ENCODE measurements at regions not wholly inside any gene's neighbourhood (a gene's known extent, or its start where the extent isn't known, plus 50 kb on each side); places are given as distances from the start of the nearest gene placed in this dataset.

- no peak for DNase-seq (ENCODE audit: low read depth in 1 of 2, low spot score in 1 of 2)
- H3K27ac ChIP-seq (replicated peaks): no peak overlapping the region
- TF ChIP-seq, protein P1, sequence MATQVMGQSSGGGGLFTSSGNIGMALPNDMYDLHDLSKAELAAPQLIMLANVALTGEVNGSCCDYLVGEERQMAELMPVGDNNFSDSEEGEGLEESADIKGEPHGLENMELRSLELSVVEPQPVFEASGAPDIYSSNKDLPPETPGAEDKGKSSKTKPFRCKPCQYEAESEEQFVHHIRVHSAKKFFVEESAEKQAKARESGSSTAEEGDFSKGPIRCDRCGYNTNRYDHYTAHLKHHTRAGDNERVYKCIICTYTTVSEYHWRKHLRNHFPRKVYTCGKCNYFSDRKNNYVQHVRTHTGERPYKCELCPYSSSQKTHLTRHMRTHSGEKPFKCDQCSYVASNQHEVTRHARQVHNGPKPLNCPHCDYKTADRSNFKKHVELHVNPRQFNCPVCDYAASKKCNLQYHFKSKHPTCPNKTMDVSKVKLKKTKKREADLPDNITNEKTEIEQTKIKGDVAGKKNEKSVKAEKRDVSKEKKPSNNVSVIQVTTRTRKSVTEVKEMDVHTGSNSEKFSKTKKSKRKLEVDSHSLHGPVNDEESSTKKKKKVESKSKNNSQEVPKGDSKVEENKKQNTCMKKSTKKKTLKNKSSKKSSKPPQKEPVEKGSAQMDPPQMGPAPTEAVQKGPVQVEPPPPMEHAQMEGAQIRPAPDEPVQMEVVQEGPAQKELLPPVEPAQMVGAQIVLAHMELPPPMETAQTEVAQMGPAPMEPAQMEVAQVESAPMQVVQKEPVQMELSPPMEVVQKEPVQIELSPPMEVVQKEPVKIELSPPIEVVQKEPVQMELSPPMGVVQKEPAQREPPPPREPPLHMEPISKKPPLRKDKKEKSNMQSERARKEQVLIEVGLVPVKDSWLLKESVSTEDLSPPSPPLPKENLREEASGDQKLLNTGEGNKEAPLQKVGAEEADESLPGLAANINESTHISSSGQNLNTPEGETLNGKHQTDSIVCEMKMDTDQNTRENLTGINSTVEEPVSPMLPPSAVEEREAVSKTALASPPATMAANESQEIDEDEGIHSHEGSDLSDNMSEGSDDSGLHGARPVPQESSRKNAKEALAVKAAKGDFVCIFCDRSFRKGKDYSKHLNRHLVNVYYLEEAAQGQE (IDR thresholded peaks at IDR 0.05; ENCODE audit: insufficient replicate concordance, low read depth): no peak
- TF ChIP-seq, protein P2, sequence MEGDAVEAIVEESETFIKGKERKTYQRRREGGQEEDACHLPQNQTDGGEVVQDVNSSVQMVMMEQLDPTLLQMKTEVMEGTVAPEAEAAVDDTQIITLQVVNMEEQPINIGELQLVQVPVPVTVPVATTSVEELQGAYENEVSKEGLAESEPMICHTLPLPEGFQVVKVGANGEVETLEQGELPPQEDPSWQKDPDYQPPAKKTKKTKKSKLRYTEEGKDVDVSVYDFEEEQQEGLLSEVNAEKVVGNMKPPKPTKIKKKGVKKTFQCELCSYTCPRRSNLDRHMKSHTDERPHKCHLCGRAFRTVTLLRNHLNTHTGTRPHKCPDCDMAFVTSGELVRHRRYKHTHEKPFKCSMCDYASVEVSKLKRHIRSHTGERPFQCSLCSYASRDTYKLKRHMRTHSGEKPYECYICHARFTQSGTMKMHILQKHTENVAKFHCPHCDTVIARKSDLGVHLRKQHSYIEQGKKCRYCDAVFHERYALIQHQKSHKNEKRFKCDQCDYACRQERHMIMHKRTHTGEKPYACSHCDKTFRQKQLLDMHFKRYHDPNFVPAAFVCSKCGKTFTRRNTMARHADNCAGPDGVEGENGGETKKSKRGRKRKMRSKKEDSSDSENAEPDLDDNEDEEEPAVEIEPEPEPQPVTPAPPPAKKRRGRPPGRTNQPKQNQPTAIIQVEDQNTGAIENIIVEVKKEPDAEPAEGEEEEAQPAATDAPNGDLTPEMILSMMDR (IDR thresholded peaks at IDR 0.05; ENCODE audit: insufficient read depth, low read length): no peak
- TF ChIP-seq GABPA (IDR thresholded peaks at IDR 0.05; ENCODE audit: low read depth) (no peak), POLR2AphosphoS5 (IDR thresholded peaks at IDR 0.05; ENCODE audit: low read depth) (no peak), SPI1 (IDR thresholded peaks at IDR 0.05; ENCODE audit: borderline replicate concordance, low read depth) (no peak)
- no peaks in the 10 kb centered on the region for H3K27me3 ChIP-seq (ENCODE audit: insufficient read depth, poor library complexity, severe bottlenecking)
- no peak overlapping the region for H3K4me3 ChIP-seq (replicated peaks; ENCODE audit: insufficient read depth, low read length)
These were observed 154.1 kb upstream of the CBLB start for GRCh38 chr3:106022913-106023312.

GRCh38 chr3:106025151-106025722 lies 156.4 kb upstream of the CBLB start:
- Histone ChIP-seq H3K27ac (replicated peaks) (no peak overlapping the region), H3K4me3 (replicated peaks; ENCODE audit: insufficient read depth, low read length) (no peak overlapping the region), H3K27me3 (ENCODE audit: insufficient read depth, poor library complexity, severe bottlenecking) (no peaks in the 10 kb centered on the region)
- no peak for DNase-seq (ENCODE audit: low read depth in 1 of 2, low spot score in 1 of 2)
- TF ChIP-seq SPI1 (IDR thresholded peaks at IDR 0.05; ENCODE audit: borderline replicate concordance, low read depth) (no peak), POLR2AphosphoS5 (IDR thresholded peaks at IDR 0.05; ENCODE audit: low read depth) (no peak), GABPA (IDR thresholded peaks at IDR 0.05; ENCODE audit: low read depth) (no peak)
- TF ChIP-seq, protein P2 (IDR thresholded peaks at IDR 0.05; ENCODE audit: insufficient read depth, low read length): no peak
- TF ChIP-seq, protein P1 (IDR thresholded peaks at IDR 0.05; ENCODE audit: insufficient replicate concordance, low read depth): no peak

- no peak overlapping the region for H3K4me3 ChIP-seq (replicated peaks; ENCODE audit: insufficient read depth, low read length)
- TF ChIP-seq, protein P1 (IDR thresholded peaks at IDR 0.05; ENCODE audit: insufficient replicate concordance, low read depth): no peak
- no peak overlapping the region for H3K27ac ChIP-seq (replicated peaks)
- H3K27me3 ChIP-seq (ENCODE audit: insufficient read depth, poor library complexity, severe bottlenecking): no peaks in the 10 kb centered on the region
- no peak for DNase-seq (ENCODE audit: low read depth in 1 of 2, low spot score in 1 of 2)
These were observed 161.3 kb upstream of the CBLB start for GRCh38 chr3:106029954-106030626.

Data from HL-60 (cell line).